HFFc6 (cell line): ENCODE measurements at regions not wholly inside any gene's neighbourhood (a gene's known extent, or its start where the extent isn't known, plus 50 kb on each side); places are given as distances from the start of the nearest gene placed in this dataset.
A peak's percentile ranks its signal among the peaks of the same experiment; 100 is the strongest.

Experiments used
- DNase-seq: peaks from one replicate; pipeline ENCODE4 v3.0.0-alpha.2; 2018
- H3K27ac Mint-ChIP-seq: 2 replicates; pipeline ENCODE4 v1.8.0; 2020; ENCODE audit warnings: mild to moderate bottlenecking, mixed read lengths
- H3K27me3 Mint-ChIP-seq: 2 replicates; pipeline ENCODE4 v1.8.0; 2021; ENCODE audit warnings: mild to moderate bottlenecking, moderate library complexity, mixed read lengths; ENCODE audit not compliant: insufficient read depth
- H3K36me3 Mint-ChIP-seq: 2 replicates; pipeline ENCODE4 v1.8.0; 2021; ENCODE audit warnings: low read depth, mixed read lengths
- H3K4me1 Mint-ChIP-seq: 2 replicates; pipeline ENCODE4 v1.8.0; 2020; ENCODE audit warnings: low read depth, mixed read lengths
- H3K4me3 Mint-ChIP-seq: 2 replicates; pipeline ENCODE4 v1.8.0; 2020; ENCODE audit warnings: mild to moderate bottlenecking, moderate library complexity, mixed read lengths
- H3K9me3 Mint-ChIP-seq: 2 replicates; pipeline ENCODE4 v1.8.0; 2020; ENCODE audit warnings: mild to moderate bottlenecking, mixed read lengths
- CTCF ChIP-seq: fragments of 200-600 bp; sonication (generic); IDR thresholded peaks from 2 replicates; pipeline ENCODE4 v1.5.0; 2021; ENCODE audit warnings: antibody characterized with exemption, mild to moderate bottlenecking

DNA sequence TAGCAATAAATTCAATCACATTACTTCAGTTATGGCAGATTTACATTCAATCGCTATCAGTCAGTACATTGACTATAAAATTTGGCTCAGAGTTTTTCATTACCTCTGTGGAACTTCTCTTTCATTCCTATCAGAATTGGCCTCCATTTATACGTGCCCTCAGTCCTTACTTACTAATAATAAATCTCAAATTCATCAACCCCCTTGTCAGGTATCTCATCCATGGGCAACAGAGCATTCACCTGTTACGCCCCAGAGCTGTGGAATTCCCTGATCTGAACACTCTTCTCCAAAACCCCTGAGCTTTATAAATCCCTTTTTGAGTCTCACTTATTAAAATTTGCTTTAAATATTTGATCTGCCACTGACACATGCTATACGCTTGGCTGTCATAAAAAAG, 492.9 kb downstream of the GBE1 start:
- DNase-seq, result no peak
- TF ChIP-seq CTCF, result no peak
- no peaks in the 10 kb centered on the region for H3K9me3 Mint-ChIP-seq
- no peak overlapping the region for H3K4me3 Mint-ChIP-seq
- no peaks in the 10 kb centered on the region for H3K4me1 Mint-ChIP-seq
- 0 out of 2 replicates have a peak, but pooled peaks cover 4% of the 10 kb centered on the region for H3K27me3 Mint-ChIP-seq
- H3K27ac Mint-ChIP-seq, result no peak overlapping the region
- no peaks in the 10 kb centered on the region for H3K36me3 Mint-ChIP-seq

- no peaks in the 10 kb centered on the region for H3K4me1 Mint-ChIP-seq
- no peaks in the 10 kb centered on the region for H3K9me3 Mint-ChIP-seq
- no peak overlapping the region for H3K4me3 Mint-ChIP-seq
- H3K27me3 Mint-ChIP-seq, result peaks cover 2% of the 10 kb centered on the region; the same call in 1 of the 2 replicates
- no peaks in the 10 kb centered on the region for H3K36me3 Mint-ChIP-seq
- no peak overlapping the region for H3K27ac Mint-ChIP-seq
- no peak for DNase-seq
- no peak for TF ChIP-seq CTCF
Measured at GRCh38 chr3:81261996-81262395, 499.4 kb downstream of the GBE1 start.

DNA sequence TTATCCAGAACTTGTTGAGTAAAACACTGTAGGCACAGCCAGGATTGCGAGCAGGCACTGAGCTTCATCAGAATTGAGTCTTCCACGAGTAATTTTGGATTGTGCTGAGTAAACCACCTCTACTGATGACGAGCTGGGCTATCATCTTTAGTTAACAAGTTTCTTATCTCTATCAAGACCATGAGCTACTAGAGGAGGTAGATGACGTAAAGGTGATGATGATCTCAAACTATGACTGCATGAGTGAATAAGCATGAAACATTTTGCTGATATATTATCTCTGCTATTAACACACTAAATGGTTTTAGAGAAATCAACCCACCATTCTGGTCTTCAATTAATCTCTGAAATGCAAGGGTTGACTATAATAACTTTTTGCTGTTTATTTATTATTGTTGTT, 506.0 kb downstream of the GBE1 start:
- Mint-ChIP-seq H3K4me1 (no peaks in the 10 kb centered on the region), H3K27me3 (peaks cover 4% of the 10 kb centered on the region; the same call in 1 of the 2 replicates), H3K4me3 (no peak overlapping the region), H3K9me3 (no peaks in the 10 kb centered on the region), H3K36me3 (no peaks in the 10 kb centered on the region), H3K27ac (no peak overlapping the region)
- no peak for DNase-seq
- no peak for TF ChIP-seq CTCF

GRCh38 chr3:81251096-81251495, 510.3 kb downstream of the GBE1 start:
- Mint-ChIP-seq H3K4me3 (no peak overlapping the region), H3K27me3 (peaks cover 2% of the 10 kb centered on the region; the same call in 1 of the 2 replicates), H3K9me3 (no peaks in the 10 kb centered on the region), H3K36me3 (no peaks in the 10 kb centered on the region), H3K27ac (no peak overlapping the region), H3K4me1 (peaks cover 15% of the 10 kb centered on the region)
- DNase-seq, result no peak
- no peak for TF ChIP-seq CTCF

DNA sequence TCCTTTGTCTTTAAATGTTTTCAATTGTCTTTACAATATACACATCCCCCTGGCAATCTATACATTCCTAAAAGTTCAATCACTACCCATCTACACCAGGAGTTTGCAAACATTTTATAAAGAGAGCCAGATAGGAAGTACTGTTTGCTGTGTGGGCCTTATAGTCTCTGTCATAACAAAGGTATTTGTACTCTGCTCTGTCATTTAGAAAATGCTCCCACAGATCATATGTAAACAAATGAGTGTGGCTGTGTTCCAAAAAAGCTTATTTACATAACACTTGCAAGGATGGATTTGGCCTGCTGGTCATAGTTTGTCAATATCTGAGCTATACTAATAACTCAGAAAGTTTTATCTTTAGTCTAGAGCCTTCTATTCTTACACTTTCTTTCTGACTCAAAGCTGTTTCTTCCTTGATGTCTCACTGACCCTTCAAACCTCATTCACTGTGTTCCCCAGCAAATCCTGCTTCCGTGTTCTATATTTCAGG, 511.9 kb downstream of the GBE1 start:
- DNase-seq, result peak; percentile 48
- Mint-ChIP-seq H3K4me1 (peaks cover 15% of the 10 kb centered on the region), H3K9me3 (no peaks in the 10 kb centered on the region), H3K27me3 (peaks cover 2% of the 10 kb centered on the region; the same call in 1 of the 2 replicates), H3K36me3 (no peaks in the 10 kb centered on the region), H3K27ac (no peak overlapping the region), H3K4me3 (peak overlapping the region; percentile 10; the same call in 1 of the 2 replicates)
- no peak for TF ChIP-seq CTCF

- H3K4me1 Mint-ChIP-seq, result peaks cover 15% of the 10 kb centered on the region
- no peak overlapping the region for H3K4me3 Mint-ChIP-seq
- no peak for TF ChIP-seq CTCF
- DNase-seq, result no peak
- no peaks in the 10 kb centered on the region for H3K36me3 Mint-ChIP-seq
- H3K27ac Mint-ChIP-seq, result no peak overlapping the region
- no peaks in the 10 kb centered on the region for H3K27me3 Mint-ChIP-seq
- no peaks in the 10 kb centered on the region for H3K9me3 Mint-ChIP-seq
Measured at GRCh38 chr3:81245501-81245900, 515.9 kb downstream of the GBE1 start.
